Mucosa of stomach (tissue), 1 donor: ENCODE measurements at regions not wholly inside any gene's neighbourhood (a gene's known extent, or its start where the extent isn't known, plus 50 kb on each side); places are given as distances from the start of the nearest gene placed in this dataset.
"Not testable (repeated sequence)": the region's sequence is repeated elsewhere in the genome, so short reads cannot be mapped to it uniquely, and the experiment has no call there.

Experiments
- H3K27me3 ChIP-seq: one replicate; pipeline ENCODE4 v1.7.0; 2013; ENCODE audit warnings: mild to moderate bottlenecking, low read length; ENCODE audit not compliant: control insufficient read depth, insufficient read depth
- H3K36me3 ChIP-seq: one replicate; pipeline ENCODE4 v1.7.0; 2013; ENCODE audit warnings: low read length; ENCODE audit not compliant: control insufficient read depth, insufficient read depth
- H3K4me1 ChIP-seq: one replicate; pipeline ENCODE4 v1.7.0; 2013; ENCODE audit warnings: mild to moderate bottlenecking, low read length; ENCODE audit not compliant: control insufficient read depth, insufficient read depth
- H3K4me3 ChIP-seq: one replicate; pipeline ENCODE4 v1.7.0; 2013; ENCODE audit warnings: low read length
- H3K9ac ChIP-seq: one replicate; pipeline ENCODE4 v1.7.0; 2013; ENCODE audit warnings: mild to moderate bottlenecking, low read length, moderate library complexity
- H3K9me3 ChIP-seq: one replicate; pipeline ENCODE4 v1.7.0; 2013; ENCODE audit warnings: mild to moderate bottlenecking, low read length, moderate library complexity; ENCODE audit not compliant: control insufficient read depth
- donor health status: Pancreatic carcinoma.

DNA sequence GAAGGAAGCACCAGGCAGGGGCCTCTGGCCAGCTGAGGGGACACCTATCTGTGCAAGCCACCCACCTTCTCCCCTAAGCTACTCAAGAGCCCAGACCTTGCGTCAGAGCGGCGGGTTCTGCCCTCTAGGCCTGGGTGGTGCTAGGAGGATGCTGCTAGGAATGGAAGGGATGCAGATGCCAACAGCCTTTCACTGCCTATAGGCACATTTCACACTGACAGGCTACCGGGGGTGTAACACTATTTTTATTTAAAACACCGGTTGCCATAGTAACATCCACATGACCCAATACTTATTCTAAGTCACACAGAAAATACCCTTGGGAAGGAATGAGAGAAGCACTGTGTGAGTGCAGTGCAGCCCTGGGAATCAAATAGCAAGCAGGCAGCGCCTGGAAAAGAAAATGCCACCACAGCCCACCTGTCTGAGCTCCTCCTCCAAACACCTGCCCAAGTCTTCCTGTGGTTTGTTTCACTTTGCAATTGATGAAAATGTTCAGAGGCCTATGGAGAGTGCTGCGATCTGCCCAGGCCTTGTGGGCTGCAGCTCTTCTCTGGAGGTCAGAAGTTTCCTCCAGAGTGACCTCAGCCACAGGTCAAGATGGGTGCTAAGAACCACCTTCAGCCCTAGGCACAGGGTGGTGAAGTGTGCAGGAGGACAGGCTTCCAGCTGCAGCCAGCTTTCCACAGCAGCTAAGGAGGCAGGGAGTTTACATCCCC lies 113.5 kb upstream of the TOPAZ1 start:
- Histone ChIP-seq H3K9ac (no peak overlapping the region), H3K9me3 (no peaks in the 10 kb centered on the region), H3K4me3 (no peak overlapping the region)

DNA sequence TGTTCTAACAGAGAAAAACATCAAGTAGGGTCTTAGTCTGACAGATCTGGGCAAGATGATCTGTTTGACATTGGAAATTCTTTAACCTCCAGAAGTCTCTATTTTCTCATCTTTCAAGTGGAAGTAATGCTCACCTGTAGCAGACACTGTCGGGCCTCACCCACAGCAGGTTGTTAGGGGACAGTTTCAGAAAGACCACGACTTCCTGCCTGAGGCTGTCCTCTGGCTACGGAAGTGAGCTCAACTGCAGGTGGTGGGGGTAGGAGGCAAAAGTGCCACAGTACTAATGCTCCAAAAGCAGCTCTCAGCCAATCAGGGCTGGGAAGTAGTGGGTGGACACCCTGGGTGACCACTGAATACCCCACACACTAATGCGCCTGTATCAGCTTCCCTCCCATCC lies 111.4 kb upstream of the TOPAZ1 start:
- H3K4me1 ChIP-seq, result no peaks in the 10 kb centered on the region
- no peaks in the 10 kb centered on the region for H3K9me3 ChIP-seq
- H3K4me3 ChIP-seq, result no peak overlapping the region
- H3K9ac ChIP-seq, result no peak overlapping the region
- H3K36me3 ChIP-seq, result no peaks in the 10 kb centered on the region
- H3K27me3 ChIP-seq, result no peaks in the 10 kb centered on the region

More for the DNA sequence above, 113.5 kb upstream of the TOPAZ1 start:
- Histone ChIP-seq H3K27me3 (no peaks in the 10 kb centered on the region), H3K36me3 (no peaks in the 10 kb centered on the region), H3K4me1 (no peaks in the 10 kb centered on the region)

DNA sequence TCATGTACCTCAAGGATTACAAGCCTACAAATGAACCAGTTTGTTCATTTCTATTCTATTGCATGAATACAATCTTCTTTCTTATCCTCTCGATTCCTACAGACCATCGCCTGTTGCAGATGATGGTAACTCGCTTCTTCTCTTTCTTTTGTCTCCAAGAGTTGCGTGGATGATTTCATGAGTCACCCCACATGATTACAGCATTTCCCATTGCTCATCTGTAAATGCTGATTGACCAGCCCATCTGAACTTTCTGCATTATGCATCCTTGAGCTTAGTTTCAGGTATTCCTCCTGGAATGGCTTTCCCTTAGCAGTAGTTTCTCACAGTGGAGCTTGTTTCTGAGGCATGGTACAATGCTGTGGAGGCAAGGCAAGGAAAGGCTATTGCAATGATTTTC lies 109.6 kb upstream of the TOPAZ1 start:
- Histone ChIP-seq H3K27me3 (no peaks in the 10 kb centered on the region), H3K4me3 (no peak overlapping the region), H3K4me1 (no peaks in the 10 kb centered on the region), H3K36me3 (no peaks in the 10 kb centered on the region), H3K9me3 (no peaks in the 10 kb centered on the region), H3K9ac (no peak overlapping the region)

DNA sequence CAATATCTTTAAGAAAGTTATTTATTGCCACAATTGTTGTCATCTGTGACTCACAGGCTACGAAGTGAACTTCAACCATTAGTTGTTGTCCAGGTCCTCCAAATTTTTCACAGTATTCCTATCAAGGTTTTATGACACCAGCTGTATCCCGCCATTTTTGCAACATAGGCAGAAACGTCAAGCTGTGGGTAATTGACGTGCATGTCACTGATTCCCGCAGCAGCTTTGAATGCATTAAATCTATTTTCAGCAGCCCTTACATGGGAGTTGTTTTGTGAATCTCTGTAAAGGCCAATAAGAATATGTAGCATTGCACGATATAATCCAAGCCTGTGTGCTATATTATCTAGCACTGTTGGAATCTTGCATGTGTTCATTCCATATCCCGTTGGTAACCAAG lies 109.1 kb upstream of the TOPAZ1 start:
- H3K4me3 ChIP-seq, result no peak overlapping the region
- H3K36me3 ChIP-seq, result no peaks in the 10 kb centered on the region
- no peaks in the 10 kb centered on the region for H3K27me3 ChIP-seq
- no peaks in the 10 kb centered on the region for H3K9me3 ChIP-seq
- H3K4me1 ChIP-seq, result no peaks in the 10 kb centered on the region
- no peak overlapping the region for H3K9ac ChIP-seq

DNA sequence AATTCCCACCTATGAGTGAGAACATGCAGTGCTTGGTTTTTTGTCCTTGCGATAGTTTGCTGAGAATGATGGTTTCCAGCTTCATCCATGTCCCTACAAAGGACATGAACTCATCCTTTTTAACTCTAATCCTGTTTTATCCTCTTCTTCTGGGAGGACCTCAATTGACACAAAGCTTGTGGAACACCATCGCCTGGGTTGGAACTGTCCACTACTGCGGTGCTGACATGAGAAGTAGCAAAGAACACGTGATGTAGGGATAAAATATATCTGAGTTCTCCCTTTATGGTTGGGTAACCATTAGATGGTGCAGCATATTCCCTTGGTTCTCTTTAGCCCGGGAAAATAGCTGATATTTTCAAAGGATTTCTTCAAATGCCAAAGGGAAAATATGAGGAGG lies 105.3 kb upstream of the TOPAZ1 start:
- no peaks in the 10 kb centered on the region for H3K36me3 ChIP-seq
- H3K9ac ChIP-seq, result no peak overlapping the region
- H3K9me3 ChIP-seq, result no peaks in the 10 kb centered on the region
- H3K4me3 ChIP-seq, result no peak overlapping the region
- H3K27me3 ChIP-seq, result no peaks in the 10 kb centered on the region
- no peaks in the 10 kb centered on the region for H3K4me1 ChIP-seq

DNA sequence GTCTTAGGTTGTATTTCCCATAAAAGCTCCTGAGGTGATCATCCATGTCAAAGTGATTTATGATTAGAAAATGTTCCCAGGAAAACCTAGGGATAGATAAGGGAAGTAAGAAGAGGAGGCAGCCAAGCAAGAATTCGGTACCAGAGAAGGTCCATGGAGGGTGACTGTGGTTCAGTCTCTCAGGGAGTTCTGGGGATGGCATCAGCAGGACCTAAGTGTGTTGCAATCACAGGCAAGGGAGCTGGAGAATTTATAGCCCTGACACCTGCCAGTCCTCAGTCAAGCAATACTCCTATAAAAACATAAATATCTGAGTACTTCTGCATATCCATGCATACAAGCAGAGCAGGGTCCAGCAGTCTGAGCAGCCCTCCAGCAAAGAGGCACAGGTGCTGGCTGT lies 95.6 kb upstream of the TOPAZ1 start:
- Histone ChIP-seq H3K27me3 (no peaks in the 10 kb centered on the region), H3K36me3 (no peaks in the 10 kb centered on the region), H3K9me3 (no peaks in the 10 kb centered on the region), H3K9ac (no peak overlapping the region), H3K4me3 (no peak overlapping the region), H3K4me1 (no peaks in the 10 kb centered on the region)

DNA sequence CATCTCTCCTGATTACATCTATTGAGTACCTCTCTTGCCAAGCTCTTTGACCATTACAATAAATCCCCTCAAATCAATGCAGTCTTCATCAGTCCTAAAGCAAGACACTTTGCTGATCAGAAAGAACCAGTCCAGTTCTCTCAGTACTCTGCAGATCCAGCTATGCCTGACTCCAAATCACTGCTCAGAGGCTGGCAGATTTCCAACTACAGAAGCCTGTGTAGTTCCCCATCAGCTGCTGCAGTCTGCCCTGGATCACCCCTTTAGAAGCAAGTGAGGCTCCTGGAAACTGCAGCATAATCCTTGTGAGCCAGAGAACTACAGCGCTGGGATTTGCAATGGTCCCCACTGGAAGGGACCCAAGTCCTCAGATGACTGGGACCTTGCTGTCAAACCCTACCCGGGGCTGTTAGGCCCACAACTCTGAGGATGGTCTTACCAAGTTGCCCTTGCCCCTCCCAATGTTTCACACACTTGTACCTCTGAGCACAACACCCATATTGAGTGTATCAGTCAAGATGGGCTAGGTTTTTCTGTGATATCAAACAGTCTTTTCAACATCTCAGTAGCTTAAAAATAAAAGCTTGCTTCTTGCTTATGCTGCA lies 81.9 kb upstream of the TOPAZ1 start:
- Histone ChIP-seq H3K4me3 (no peak overlapping the region), H3K9me3 (no peaks in the 10 kb centered on the region), H3K27me3 (peaks cover 4% of the 10 kb centered on the region), H3K36me3 (no peaks in the 10 kb centered on the region), H3K4me1 (no peaks in the 10 kb centered on the region), H3K9ac (no peak overlapping the region)

DNA sequence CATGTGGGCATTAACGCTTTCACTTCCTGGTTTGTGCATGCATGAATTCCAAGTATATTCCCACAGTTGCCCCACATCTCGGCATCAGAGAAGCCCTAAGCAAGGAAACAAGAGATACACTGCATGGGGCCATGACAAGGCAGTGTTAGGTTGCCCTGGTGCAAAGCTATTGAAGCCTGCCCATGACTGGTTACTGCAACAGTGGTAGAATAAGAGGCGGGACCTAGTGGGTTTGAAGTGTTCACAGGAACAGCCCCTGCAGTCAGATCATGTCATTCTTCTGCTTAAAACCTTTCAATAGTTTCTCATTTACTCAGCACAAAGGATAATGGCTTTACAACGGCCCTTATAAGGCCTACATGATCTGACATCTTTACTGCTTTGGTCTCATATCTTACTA lies 80.9 kb upstream of the TOPAZ1 start:
- no peaks in the 10 kb centered on the region for H3K9me3 ChIP-seq
- no peaks in the 10 kb centered on the region for H3K4me1 ChIP-seq
- no peaks in the 10 kb centered on the region for H3K36me3 ChIP-seq
- H3K27me3 ChIP-seq, result peaks cover 4% of the 10 kb centered on the region
- H3K9ac ChIP-seq, result no peak overlapping the region
- no peak overlapping the region for H3K4me3 ChIP-seq

DNA sequence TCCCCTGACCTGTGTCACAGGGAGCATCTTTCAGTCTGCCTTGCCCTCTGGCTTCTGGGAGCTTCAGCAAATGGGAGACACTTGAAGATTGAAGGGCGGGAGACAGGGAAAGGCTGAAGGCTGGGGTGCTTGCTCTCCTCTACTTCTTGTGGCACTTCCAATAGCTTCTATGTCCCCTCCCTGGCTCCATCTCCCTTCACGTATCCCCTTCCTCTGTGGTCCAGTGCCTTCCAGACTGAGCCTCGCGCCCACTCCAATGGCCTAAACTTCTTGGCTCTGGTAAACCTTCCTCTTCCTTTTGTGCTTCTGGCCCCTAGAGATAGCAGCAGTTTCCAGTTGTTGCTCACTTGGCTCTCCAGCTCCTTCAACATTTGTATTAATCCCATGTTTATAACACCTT lies 69.8 kb upstream of the TOPAZ1 start:
- Histone ChIP-seq H3K9ac (no peak overlapping the region), H3K36me3 (no peaks in the 10 kb centered on the region), H3K4me1 (no peaks in the 10 kb centered on the region), H3K9me3 (no peaks in the 10 kb centered on the region), H3K27me3 (peaks cover 16% of the 10 kb centered on the region), H3K4me3 (no peak overlapping the region)

DNA sequence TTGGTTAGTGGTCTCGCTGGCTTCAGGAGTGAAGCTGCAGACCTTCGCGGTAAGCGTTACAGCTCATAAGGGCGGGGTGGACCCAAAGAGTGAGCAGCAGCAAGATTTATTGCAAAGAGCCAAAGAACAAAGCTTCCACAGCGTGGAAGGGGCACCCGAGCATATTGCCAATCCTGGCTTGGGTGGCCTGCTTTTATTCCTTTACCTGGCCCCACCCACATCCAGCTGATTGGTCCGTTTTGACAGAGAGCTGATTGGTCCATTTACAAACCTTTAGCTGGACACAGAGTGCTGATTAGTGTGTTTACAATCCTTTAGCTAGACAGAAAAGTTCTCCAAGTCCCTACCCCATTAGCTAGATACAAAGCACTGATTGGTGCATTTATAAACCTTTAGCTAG lies 69.0 kb upstream of the TOPAZ1 start:
- not testable (repeated sequence) for H3K36me3 ChIP-seq, H3K4me1 ChIP-seq, H3K9ac ChIP-seq, H3K4me3 ChIP-seq, H3K9me3 ChIP-seq
- H3K27me3 ChIP-seq, result peaks cover 16% of the 10 kb centered on the region

DNA sequence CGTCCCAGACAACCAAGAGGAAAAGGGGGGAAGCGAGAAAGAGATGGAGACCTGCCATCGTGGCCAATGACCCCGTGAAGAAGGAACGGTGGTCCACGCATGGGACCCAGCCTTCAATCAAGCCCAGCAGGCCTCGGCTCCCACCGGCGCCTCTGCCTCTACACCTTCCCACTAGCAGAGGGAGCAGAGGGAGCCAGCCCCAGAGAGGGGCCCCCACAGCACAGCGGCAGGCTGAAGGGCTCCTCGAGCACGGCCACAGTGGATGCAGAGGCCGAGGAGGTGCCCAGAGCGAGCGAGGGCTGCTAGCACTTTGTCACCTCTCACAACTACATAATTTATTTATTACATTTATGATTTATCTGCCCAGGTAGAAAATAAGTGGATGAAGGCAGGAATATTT lies 68.4 kb upstream of the TOPAZ1 start:
- Histone ChIP-seq H3K4me3 (no peak overlapping the region), H3K4me1 (no peaks in the 10 kb centered on the region), H3K27me3 (peaks cover 16% of the 10 kb centered on the region)

DNA sequence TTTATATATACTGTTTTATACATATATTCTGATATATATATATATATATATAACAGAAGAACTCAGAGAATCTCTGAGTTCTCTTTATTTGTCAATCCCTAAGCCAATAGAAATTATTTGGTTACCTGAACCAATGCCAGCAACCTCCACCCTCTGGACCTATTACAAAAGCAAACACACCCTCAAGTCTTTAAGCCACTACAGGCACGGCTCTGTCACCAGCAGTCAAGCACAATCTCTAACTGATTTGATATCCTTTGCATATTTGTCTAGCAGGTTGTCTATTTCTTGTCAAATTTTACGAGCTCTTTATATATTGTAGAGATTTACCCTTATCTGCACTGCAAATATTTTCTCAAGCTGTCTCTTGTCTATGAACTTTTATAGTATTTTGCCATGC lies 66.6 kb upstream of the TOPAZ1 start:
- H3K9me3 ChIP-seq, result no peaks in the 10 kb centered on the region
- H3K27me3 ChIP-seq, result peaks cover 16% of the 10 kb centered on the region
- H3K36me3 ChIP-seq, result no peaks in the 10 kb centered on the region
- H3K4me3 ChIP-seq, result no peak overlapping the region
- no peak overlapping the region for H3K9ac ChIP-seq
- no peaks in the 10 kb centered on the region for H3K4me1 ChIP-seq

More for the DNA sequence above, 68.4 kb upstream of the TOPAZ1 start:
- Histone ChIP-seq H3K36me3 (no peaks in the 10 kb centered on the region), H3K9me3 (no peaks in the 10 kb centered on the region), H3K9ac (no peak overlapping the region)
